IMR-90 (cell line): ENCODE measurements at regions not wholly inside any gene's neighbourhood (a gene's known extent, or its start where the extent isn't known, plus 50 kb on each side); places are given as distances from the start of the nearest gene placed in this dataset.

Experiments used
- ATAC-seq: fragments of 200-7000 bp; cut with Tn5 transposase; 2 replicates; pipeline ENCODE4 v1.9.1; 2020; ENCODE audit warnings: low read depth, mild to moderate bottlenecking, moderate library complexity
- BruUV-seq: library from RNA; stranded (reverse); fragments of 400-500 nt; replicated peaks from 2 replicates; lab custom pipeline; 2021; lab: Mats Ljungman, UMichigan
- CTCF ChIA-PET: fragments of 300-600 bp; formaldehyde crosslinking; extraction: SDS; loops from one replicate; lab custom pipeline; 2021; ENCODE audit warnings: antibody characterized with exemption; lab: Yijun Ruan, JAX
- POLR2A ChIA-PET: fragments of 300-600 bp; sonication (Branson Sonifier 250); formaldehyde crosslinking; loops from one replicate; lab custom pipeline; 2022; ENCODE audit warnings: antibody characterized with exemption; ENCODE audit not compliant: unreplicated experiment; lab: Charles Lee
- DNase-seq: peaks from one replicate; pipeline ENCODE4 v3.0.0; 2013
- H2AFZ ChIP-seq: replicated peaks from 2 replicates; pipeline ENCODE3; 2013; ENCODE audit warnings: low read length, mild to moderate bottlenecking; ENCODE audit not compliant: poor library complexity
- H2AK5ac ChIP-seq: 2 replicates; pipeline ENCODE4 v1.6.1; 2013; ENCODE audit warnings: low read depth, low read length, inconsistent platforms
- H2AK9ac ChIP-seq: replicated peaks from 2 replicates; pipeline ENCODE3; 2013; ENCODE audit warnings: mild to moderate bottlenecking, low read depth, low read length, moderate library complexity; ENCODE audit not compliant: poor library complexity
- H2BK120ac ChIP-seq: 2 replicates; pipeline ENCODE4 v1.6.1; 2013; ENCODE audit warnings: low read depth, low read length, inconsistent platforms
- H2BK15ac ChIP-seq: 3 replicates; pipeline ENCODE4 v1.6.1; 2013; ENCODE audit warnings: low read depth, low read length, inconsistent platforms
- H2BK20ac ChIP-seq: 2 replicates; pipeline ENCODE4 v1.6.1; 2013; ENCODE audit warnings: low read depth, mild to moderate bottlenecking, inconsistent platforms, low read length, moderate library complexity
- H2BK5ac ChIP-seq: 2 replicates; pipeline ENCODE4 v1.6.1; 2013; ENCODE audit warnings: mild to moderate bottlenecking, low read depth, low read length, inconsistent platforms; ENCODE audit not compliant: poor library complexity, severe bottlenecking
- H3K14ac ChIP-seq: replicated peaks from 2 replicates; pipeline ENCODE4 v1.6.1; 2013; ENCODE audit warnings: low read depth, low read length, inconsistent platforms
- H3K18ac ChIP-seq: 2 replicates; pipeline ENCODE4 v1.6.1; 2013; ENCODE audit warnings: low read depth, low read length, control low read depth
- H3K23ac ChIP-seq: 2 replicates; pipeline ENCODE4 v1.6.1; 2013; ENCODE audit warnings: low read depth, low read length, inconsistent platforms
- H3K27ac ChIP-seq: 2 replicates; pipeline ENCODE4 v1.5.1; 2013; ENCODE audit warnings: mild to moderate bottlenecking, control low read depth, low read length; ENCODE audit not compliant: insufficient read depth
- H3K27me3 ChIP-seq: 2 replicates; pipeline ENCODE4 v1.6.1; 2013; ENCODE audit warnings: low read length; ENCODE audit not compliant: control insufficient read depth, insufficient read depth
- H3K36me3 ChIP-seq: 2 replicates; pipeline ENCODE4 v1.6.1; 2013; ENCODE audit warnings: low read length, mixed read lengths; ENCODE audit not compliant: control insufficient read depth, insufficient read depth
- H3K4ac ChIP-seq: 2 replicates; pipeline ENCODE4 v1.6.1; 2013; ENCODE audit warnings: low read depth, low read length, inconsistent platforms
- H3K4me1 ChIP-seq: 2 replicates; pipeline ENCODE4 v1.6.1; 2013; ENCODE audit warnings: low read length, mixed read lengths; ENCODE audit not compliant: control insufficient read depth, insufficient read depth
- H3K4me2 ChIP-seq: 2 replicates; pipeline ENCODE4 v1.6.1; 2013; ENCODE audit warnings: low read depth, mild to moderate bottlenecking, control low read depth, low read length, moderate library complexity
- H3K4me3 ChIP-seq: 2 replicates; pipeline ENCODE4 v1.5.1; 2013; ENCODE audit warnings: low read depth, mild to moderate bottlenecking, control low read depth, low read length, moderate library complexity; ENCODE audit not compliant: insufficient read depth
- H3K56ac ChIP-seq: 2 replicates; pipeline ENCODE4 v1.6.1; 2013; ENCODE audit warnings: low read length, inconsistent platforms; ENCODE audit not compliant: insufficient read depth; ENCODE audit errors: extremely low read depth
- H3K79me1 ChIP-seq, 2 experiments: 2 replicates each; pipeline ENCODE4 v1.6.1; 2013; ENCODE audit warnings: low read length in 2 of 2, inconsistent platforms in 1 of 2, low read depth in 1 of 2
- H3K9ac ChIP-seq: 2 replicates; pipeline ENCODE4 v1.6.1; 2013; ENCODE audit warnings: low read depth, low read length, control low read depth
- H3K9me1 ChIP-seq: 2 replicates; pipeline ENCODE4 v1.6.1; 2013; ENCODE audit warnings: low read length, inconsistent platforms; ENCODE audit not compliant: insufficient read depth
- H3K9me3 ChIP-seq: 2 replicates; pipeline ENCODE4 v1.6.1; 2013; ENCODE audit warnings: low read length; ENCODE audit not compliant: control insufficient read depth, insufficient read depth
- H4K20me1 ChIP-seq: 2 replicates; pipeline ENCODE4 v1.6.1; 2013; ENCODE audit warnings: low read length, inconsistent platforms; ENCODE audit not compliant: insufficient read depth
- H4K5ac ChIP-seq: 2 replicates; pipeline ENCODE4 v1.6.1; 2013; ENCODE audit warnings: mild to moderate bottlenecking, low read depth, low read length, control low read depth
- H4K8ac ChIP-seq, 2 experiments: 2 replicates each; pipeline ENCODE4 v1.6.1; 2013; ENCODE audit warnings: low read depth in 2 of 2, low read length in 2 of 2, control low read depth in 1 of 2, inconsistent platforms in 1 of 2
- H4K91ac ChIP-seq: 2 replicates; pipeline ENCODE4 v1.6.1; 2013; ENCODE audit warnings: low read depth, low read length, inconsistent platforms; ENCODE audit not compliant: insufficient read depth
- CEBPB ChIP-seq: IDR thresholded peaks from 2 replicates; pipeline ENCODE4 v1.6.1; 2012; ENCODE audit warnings: low read depth, low read length, improper control_type of control experiment
- CHD1 ChIP-seq: IDR thresholded peaks from 2 replicates; pipeline ENCODE4 v1.6.1; 2012; ENCODE audit warnings: low read depth, low read length, improper control_type of control experiment
- CTCF ChIP-seq: conservative IDR thresholded peaks from 2 replicates; pipeline ENCODE4 v1.5.1; 2012; ENCODE audit warnings: mild to moderate bottlenecking, low read depth, low read length, improper control_type of control experiment
- ELK1 ChIP-seq: fragments of 150-350 bp; IDR thresholded peaks from 2 replicates; pipeline ENCODE4 v1.6.1; 2016; ENCODE audit warnings: low read depth, mild to moderate bottlenecking, low read length, moderate library complexity, borderline replicate concordance
- FOS ChIP-seq: fragments of 150-350 bp; IDR thresholded peaks from 2 replicates; pipeline ENCODE4 v1.6.1; 2016; ENCODE audit warnings: low read depth, low read length
- MAFK ChIP-seq: IDR thresholded peaks from 2 replicates; pipeline ENCODE4 v1.6.1; 2012; ENCODE audit warnings: low read depth, low read length, improper control_type of control experiment
- MAZ ChIP-seq: IDR thresholded peaks from 2 replicates; pipeline ENCODE4 v1.6.1; 2012; ENCODE audit warnings: low read depth, mild to moderate bottlenecking, low read length, improper control_type of control experiment, moderate library complexity, borderline replicate concordance
- MXI1 ChIP-seq: IDR thresholded peaks from 2 replicates; pipeline ENCODE4 v1.6.1; 2012; ENCODE audit warnings: low read depth, mild to moderate bottlenecking, low read length, moderate library complexity, borderline replicate concordance
- NFE2L2 ChIP-seq: fragments of 150-350 bp; IDR thresholded peaks from 2 replicates; pipeline ENCODE4 v1.6.1; 2016; ENCODE audit warnings: low read depth, mild to moderate bottlenecking, low read length
- RAD21 ChIP-seq: IDR thresholded peaks from 2 replicates; pipeline ENCODE4 v1.6.1; 2012; ENCODE audit warnings: low read length, improper control_type of control experiment
- RCOR1 ChIP-seq: IDR thresholded peaks from 2 replicates; pipeline ENCODE4 v1.6.1; 2012; ENCODE audit warnings: mild to moderate bottlenecking, low read length, improper control_type of control experiment; ENCODE audit not compliant: insufficient replicate concordance
- RFX5 ChIP-seq: IDR thresholded peaks from 2 replicates; pipeline ENCODE4 v1.8.0; 2012; ENCODE audit warnings: low read depth, mild to moderate bottlenecking, low read length, moderate library complexity
- WGBS, 2 experiments: methylation state at CpG; one replicate each; pipeline versions ENCODE4 v1.1.5 to v1.1.7; 2013; ENCODE audit warnings: missing lambda C conversion rate in 2 of 2; ENCODE audit not compliant: insufficient read length in 1 of 2; ENCODE audit errors: extremely low coverage in 2 of 2; 5-methylcytosine and 5-hydroxymethylcytosine counted together
- dilution Hi-C: fragments of 300-500 bp; cut with HindIII; formaldehyde crosslinking; loops from one replicate; pipeline ENCODE4 v1.14.3; 2018; ENCODE audit warnings: low sequenced_read_pairs; ENCODE audit not compliant: unreplicated experiment
- in situ Hi-C: fragments of 300-500 bp; cut with MboI; formaldehyde crosslinking; loops from 3 replicates; pipeline ENCODE4 v1.14.3; 2019; ENCODE audit warnings: low sequenced_read_pairs, inconsistent platforms, mixed read lengths
- intact Hi-C: fragments of 100-400 bp; cut with micrococcal nuclease; formaldehyde crosslinking; loops from 2 replicates; pipeline ENCODE4 v1.10.0; 2022

GRCh38 chr2:234733093-234733489 lies 218.7 kb upstream of the SH3BP4 start:
- Histone ChIP-seq H4K8ac (no peak overlapping the region), H3K27me3 (no peaks in the 10 kb centered on the region), H2AFZ (no peak overlapping the region), H3K36me3 (no peaks in the 10 kb centered on the region), H4K91ac (no peak overlapping the region), H3K4me3 (no peak overlapping the region), H3K23ac (no peak overlapping the region), H2BK120ac (no peak overlapping the region), H2AK5ac (peak overlapping the region; percentile 24; the same call in 1 of the 2 replicates), H4K20me1 (no peaks in the 10 kb centered on the region), H3K4ac (no peak overlapping the region), H2BK15ac (no peak overlapping the region), H2AK9ac (no peak overlapping the region), H4K5ac (no peak overlapping the region), H3K18ac (no peak overlapping the region), H3K9ac (no peak overlapping the region), H3K9me3 (peaks cover 3% of the 10 kb centered on the region), H3K79me1 (no peaks in the 10 kb centered on the region), H3K4me1 (no peaks in the 10 kb centered on the region), H2BK20ac (no peak overlapping the region), H3K56ac (no peak overlapping the region), H3K4me2 (no peak overlapping the region), H3K14ac (no peak overlapping the region), H2BK5ac (no peak overlapping the region), H3K9me1 (no peaks in the 10 kb centered on the region), H3K27ac (no peak overlapping the region)
- CTCF ChIA-PET = no interaction called here
- TF ChIP-seq CTCF (no peak), MAZ (no peak), RAD21 (no peak), CEBPB (no peak), NFE2L2 (no peak), ELK1 (no peak), CHD1 (no peak), FOS (no peak), MAFK (no peak), MXI1 (no peak), RCOR1 (no peak), RFX5 (no peak)
- ATAC-seq = no peak
- BruUV-seq = no TSS peak
- intact Hi-C loops = no loop called here
- no peak for DNase-seq
- no CpG with 5 or more reads among the region's 6 CpGs for WGBS, 2 experiments
- in situ Hi-C loops = no loop called here
- dilution Hi-C loops = no loop called here
- POLR2A ChIA-PET = no interaction called here
